Smooth muscle cell (in vitro differentiated cells): ENCODE measurements at regions not wholly inside any gene's neighbourhood (a gene's known extent, or its start where the extent isn't known, plus 50 kb on each side); places are given as distances from the start of the nearest gene placed in this dataset.

ENCODE experiments used
- DNase-seq: peaks from one replicate; lab custom pipeline; 2025; ENCODE audit not compliant: unreplicated experiment; lab: John Stamatoyannopoulos, UW
- H2AFZ ChIP-seq: fragments of 200-600 bp; sonication (generic); 2 replicates; pipeline ENCODE4 v1.6.0; 2016; ENCODE audit warnings: antibody characterized with exemption, low read depth, mild to moderate bottlenecking
- H3F3A ChIP-seq: fragments of 200-600 bp; sonication (generic); 2 replicates; pipeline ENCODE4 v1.6.0; 2017; ENCODE audit warnings: antibody characterized with exemption, low read depth
- H3K27ac ChIP-seq: fragments of 200-600 bp; sonication (generic); 2 replicates; pipeline ENCODE4 v1.5.1; 2016; ENCODE audit warnings: low read depth, mild to moderate bottlenecking
- H3K27me3 ChIP-seq: fragments of 200-600 bp; sonication (generic); 2 replicates; pipeline ENCODE4 v1.6.1; 2016; ENCODE audit warnings: low read depth, mild to moderate bottlenecking
- H3K36me3 ChIP-seq: fragments of 200-600 bp; sonication (generic); 2 replicates; pipeline ENCODE4 v1.5.1; 2016; ENCODE audit warnings: low read depth
- H3K4me1 ChIP-seq: fragments of 200-600 bp; sonication (generic); 2 replicates; pipeline ENCODE4 v1.5.1; 2016; ENCODE audit warnings: low read depth
- H3K4me2 ChIP-seq: fragments of 200-600 bp; sonication (generic); 2 replicates; pipeline ENCODE4 v1.6.0; 2016; ENCODE audit warnings: mild to moderate bottlenecking
- H3K4me3 ChIP-seq: fragments of 200-600 bp; sonication (generic); 2 replicates; pipeline ENCODE4 v1.5.1; 2016; ENCODE audit warnings: mild to moderate bottlenecking
- H3K79me2 ChIP-seq: fragments of 200-600 bp; sonication (generic); 2 replicates; pipeline ENCODE4 v1.6.0; 2016; ENCODE audit warnings: low read depth, mild to moderate bottlenecking
- H3K9ac ChIP-seq: fragments of 200-600 bp; sonication (generic); 2 replicates; pipeline ENCODE4 v1.6.0; 2016; ENCODE audit warnings: low read depth
- H3K9me3 ChIP-seq: fragments of 200-600 bp; sonication (generic); replicated peaks from 2 replicates; pipeline ENCODE4 v1.5.1; 2016; ENCODE audit warnings: low read depth
- H4K20me1 ChIP-seq: fragments of 200-600 bp; sonication (generic); 2 replicates; pipeline ENCODE4 v1.6.0; 2016; ENCODE audit warnings: low read depth
- CTCF ChIP-seq: fragments of 200-600 bp; sonication (generic); IDR thresholded peaks from 2 replicates; pipeline ENCODE4 v1.5.1; 2017; ENCODE audit warnings: borderline replicate concordance, mild to moderate bottlenecking, antibody characterized with exemption; ENCODE audit not compliant: insufficient read depth, poor library complexity, severe bottlenecking
- WGBS: methylation state at CpG from one replicate; pipeline ENCODE4 v1.1.7; 2016; ENCODE audit warnings: low lambda C conversion rate; 5-methylcytosine and 5-hydroxymethylcytosine counted together

DNA sequence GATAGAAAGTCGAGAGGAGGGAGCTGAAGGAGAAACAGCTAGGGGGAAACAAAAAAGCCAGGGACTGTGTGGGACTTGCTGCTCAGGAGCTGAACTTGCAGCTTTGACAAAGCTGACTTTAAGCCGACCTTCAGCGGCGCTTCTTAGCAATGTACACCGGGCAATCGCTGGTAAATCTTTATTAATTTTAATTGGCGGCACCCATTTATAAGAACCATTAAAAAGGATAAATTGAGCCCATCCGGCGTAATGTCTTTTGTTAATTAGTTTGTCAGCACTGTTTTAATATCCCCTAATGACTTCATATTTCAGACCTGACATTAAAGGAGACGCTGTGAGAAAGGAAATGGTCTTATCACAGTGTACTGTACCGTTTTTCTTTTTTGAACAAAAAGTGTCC is 86.2 kb upstream of the VASH1 start:
- no peak overlapping the region for H3K27ac ChIP-seq
- H3F3A ChIP-seq: no peaks in the 10 kb centered on the region
- H3K36me3 ChIP-seq: no peaks in the 10 kb centered on the region
- H3K4me3 ChIP-seq: no peak overlapping the region
- WGBS: 83% methylated on average over 11 of the region's 11 CpGs
- no peak overlapping the region for H3K9ac ChIP-seq
- H3K79me2 ChIP-seq: no peaks in the 10 kb centered on the region
- H3K4me1 ChIP-seq: no peaks in the 10 kb centered on the region
- no peak overlapping the region for H3K4me2 ChIP-seq
- no peak for DNase-seq
- H3K9me3 ChIP-seq: no peaks in the 10 kb centered on the region
- no peaks in the 10 kb centered on the region for H3K27me3 ChIP-seq
- H2AFZ ChIP-seq: no peak overlapping the region
- no peaks in the 10 kb centered on the region for H4K20me1 ChIP-seq
- TF ChIP-seq CTCF: no peak

- H3K27ac ChIP-seq: no peak overlapping the region
- no peaks in the 10 kb centered on the region for H3K79me2 ChIP-seq
- no peak overlapping the region for H3K4me3 ChIP-seq
- H2AFZ ChIP-seq: no peak overlapping the region
- no peaks in the 10 kb centered on the region for H3K36me3 ChIP-seq
- H3K9me3 ChIP-seq: no peaks in the 10 kb centered on the region
- no peak for DNase-seq
- H3K4me2 ChIP-seq: no peak overlapping the region
- H3F3A ChIP-seq: no peaks in the 10 kb centered on the region
- H3K27me3 ChIP-seq: no peaks in the 10 kb centered on the region
- TF ChIP-seq CTCF: no peak
- WGBS: 93% methylated on average over 5 of the region's 5 CpGs
- no peak overlapping the region for H3K9ac ChIP-seq
- H3K4me1 ChIP-seq: no peaks in the 10 kb centered on the region
- no peaks in the 10 kb centered on the region for H4K20me1 ChIP-seq
Observed at GRCh38 chr14:76676539-76676938, 84.7 kb upstream of the VASH1 start.

DNA sequence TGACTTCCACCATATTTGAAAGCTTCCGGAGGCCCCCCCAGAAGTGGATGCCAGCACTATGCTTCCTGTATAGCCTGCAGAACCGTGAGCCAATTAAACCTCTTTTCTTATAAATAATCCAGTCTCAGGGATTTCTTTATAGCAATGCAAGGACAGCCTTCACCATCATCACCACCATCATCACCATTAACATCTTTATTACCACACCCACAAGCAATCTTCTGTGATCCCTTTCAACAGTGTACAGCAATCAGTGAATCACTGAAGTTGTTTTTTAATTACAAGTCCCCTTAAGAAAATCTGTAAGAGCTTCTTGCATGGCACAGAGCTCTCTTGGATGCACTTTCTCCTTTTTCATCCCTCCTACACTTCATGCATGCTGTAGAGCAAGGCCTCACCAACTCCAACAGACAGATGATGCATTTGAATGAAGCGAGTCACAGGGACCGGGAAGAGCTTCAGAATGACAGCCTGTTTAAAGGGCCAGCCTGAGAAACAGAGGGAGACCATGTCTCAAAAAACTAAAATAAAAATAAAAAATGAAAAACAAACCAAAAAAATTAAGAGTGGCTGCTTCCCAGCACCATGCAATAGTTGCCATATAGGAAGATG is 83.6 kb upstream of the VASH1 start:
- H3K79me2 ChIP-seq: no peaks in the 10 kb centered on the region
- no peak overlapping the region for H3K4me3 ChIP-seq
- H2AFZ ChIP-seq: no peak overlapping the region
- DNase-seq: no peak
- no peaks in the 10 kb centered on the region for H3K4me1 ChIP-seq
- WGBS: 83% methylated on average over 4 of the region's 4 CpGs
- no peak overlapping the region for H3K27ac ChIP-seq
- H3K4me2 ChIP-seq: no peak overlapping the region
- no peak overlapping the region for H3K9ac ChIP-seq
- peaks cover 3% of the 10 kb centered on the region for H3K9me3 ChIP-seq
- H3F3A ChIP-seq: no peaks in the 10 kb centered on the region
- H4K20me1 ChIP-seq: no peaks in the 10 kb centered on the region
- TF ChIP-seq CTCF: no peak
- no peaks in the 10 kb centered on the region for H3K36me3 ChIP-seq
- H3K27me3 ChIP-seq: no peaks in the 10 kb centered on the region

DNA sequence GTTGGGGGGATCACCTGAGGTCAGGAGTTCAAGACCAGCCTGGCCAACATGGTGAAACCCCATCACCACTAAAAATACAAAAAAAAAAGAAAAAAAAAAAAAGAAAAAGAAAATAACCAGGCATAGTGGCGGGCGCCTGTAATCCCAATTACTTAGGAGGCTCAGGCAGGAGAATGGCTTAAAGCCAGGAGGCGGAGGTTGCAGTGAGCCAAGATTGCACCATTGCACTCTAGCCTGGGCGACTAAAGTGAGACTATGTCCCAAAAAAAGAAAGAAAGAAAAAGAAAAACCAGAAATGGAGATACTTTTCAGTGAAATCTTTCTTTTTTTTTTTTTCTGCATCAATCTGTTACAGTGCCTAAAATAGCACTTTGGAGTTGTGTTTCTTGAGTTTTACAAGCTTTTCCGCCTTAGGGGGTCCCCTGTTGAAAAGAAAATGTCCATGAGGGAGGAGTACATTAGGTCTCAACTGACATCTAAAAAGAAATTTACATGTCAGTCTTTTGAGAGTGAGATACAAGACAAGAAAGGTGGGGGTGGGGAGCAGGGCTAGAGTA is 82.9 kb upstream of the VASH1 start:
- 96% methylated on average over 5 of the region's 5 CpGs for WGBS
- Histone ChIP-seq H3K9ac (no peak overlapping the region), H3K4me2 (no peak overlapping the region), H3K4me3 (no peak overlapping the region), H4K20me1 (no peaks in the 10 kb centered on the region), H3K4me1 (no peaks in the 10 kb centered on the region), H3F3A (no peaks in the 10 kb centered on the region), H2AFZ (no peak overlapping the region), H3K27me3 (no peaks in the 10 kb centered on the region), H3K27ac (no peak overlapping the region), H3K36me3 (no peaks in the 10 kb centered on the region), H3K9me3 (peaks cover 4% of the 10 kb centered on the region), H3K79me2 (no peaks in the 10 kb centered on the region)
- no peak for DNase-seq
- TF ChIP-seq CTCF: no peak
